NCI-H1694 (cell line): ENCODE measurements at regions not wholly inside any gene's neighbourhood (a gene's known extent, or its start where the extent isn't known, plus 50 kb on each side); places are given as distances from the start of the nearest gene placed in this dataset.

Source experiments
- DNase-seq: peaks from one replicate; lab custom pipeline; 2025; lab: John Stamatoyannopoulos, UW

DNA sequence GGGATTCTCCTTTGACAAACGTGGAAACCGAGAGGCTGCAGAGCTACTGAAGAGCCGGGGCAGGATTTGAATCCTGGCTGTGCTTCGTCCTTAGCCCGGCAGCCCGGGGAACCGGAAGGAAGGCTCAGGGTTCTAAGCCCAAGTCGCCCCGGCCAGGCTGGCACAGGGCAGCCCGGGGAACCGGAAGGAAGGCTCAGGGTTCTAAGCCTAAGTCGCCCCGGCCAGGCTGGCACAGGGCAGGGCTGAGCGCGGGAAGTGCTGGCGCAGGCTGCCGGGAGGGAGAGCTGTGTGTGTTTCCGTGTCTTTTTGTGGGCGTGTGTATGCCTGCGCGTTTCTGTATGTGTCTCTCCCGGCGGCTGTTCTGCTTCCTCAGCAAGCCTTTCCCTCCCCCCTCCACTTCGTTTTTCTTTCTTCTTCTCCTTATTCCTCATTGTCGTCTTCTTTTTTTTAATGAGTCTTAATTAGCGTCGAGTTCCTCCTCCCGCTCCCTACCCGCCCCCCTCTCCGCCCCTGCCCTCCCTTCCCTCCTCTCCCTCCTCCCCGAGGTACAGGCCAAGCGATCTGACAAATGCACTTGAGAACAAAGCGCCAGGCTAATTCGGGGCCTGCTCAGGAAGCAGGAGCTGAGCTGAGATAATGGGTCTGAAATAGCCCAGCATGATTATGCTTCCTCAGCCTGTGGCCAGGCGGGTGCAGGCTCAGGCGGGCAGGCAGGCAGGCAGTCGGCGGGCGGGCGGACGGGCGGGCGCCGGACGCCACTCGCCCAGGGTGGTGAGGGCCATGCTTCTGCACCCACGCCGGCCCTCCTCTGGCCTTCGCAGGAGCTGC is 65.9 kb downstream of the EFNB1 start:
- no peak for DNase-seq

DNA sequence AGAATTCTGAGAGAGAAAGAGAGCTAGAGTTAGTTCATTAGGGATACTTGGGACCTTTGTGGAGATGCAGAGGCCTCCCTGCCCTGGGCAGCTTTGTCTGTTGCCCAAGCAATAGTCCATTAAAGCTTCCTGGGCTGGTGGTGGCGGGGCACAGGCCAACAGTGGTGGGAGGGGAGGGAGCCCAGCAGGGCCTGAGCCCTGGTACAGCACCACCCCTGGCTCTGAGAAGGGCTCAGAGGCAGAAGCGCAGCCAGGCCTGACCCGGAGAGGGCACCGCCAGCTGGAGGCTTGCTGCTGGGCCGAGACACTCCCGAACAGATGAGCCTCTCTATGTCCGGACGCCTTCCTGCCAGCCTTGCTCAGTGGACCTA is 65.3 kb downstream of the EFNB1 start:
- DNase-seq: no peak

DNA sequence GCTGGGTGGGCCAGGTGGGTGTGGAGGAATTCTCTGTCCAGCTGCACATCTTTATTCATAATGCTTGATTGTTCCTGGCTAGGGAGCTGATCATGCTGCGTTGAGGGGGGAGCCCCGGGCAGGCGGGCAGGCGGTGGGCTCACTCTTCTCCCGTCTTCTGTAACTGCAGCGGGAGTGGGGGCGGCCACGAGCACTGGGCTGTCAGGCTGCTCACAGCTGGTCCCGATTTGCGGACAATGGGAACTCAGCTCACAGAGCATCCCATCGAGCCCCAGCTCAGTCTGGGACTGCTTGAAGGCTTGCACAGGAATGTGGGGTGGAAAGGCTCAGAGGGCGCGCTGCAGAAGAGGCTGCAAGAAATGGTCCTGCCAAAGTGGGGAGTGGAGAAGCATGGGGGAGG is 63.8 kb downstream of the EFNB1 start:
- no peak for DNase-seq

DNA sequence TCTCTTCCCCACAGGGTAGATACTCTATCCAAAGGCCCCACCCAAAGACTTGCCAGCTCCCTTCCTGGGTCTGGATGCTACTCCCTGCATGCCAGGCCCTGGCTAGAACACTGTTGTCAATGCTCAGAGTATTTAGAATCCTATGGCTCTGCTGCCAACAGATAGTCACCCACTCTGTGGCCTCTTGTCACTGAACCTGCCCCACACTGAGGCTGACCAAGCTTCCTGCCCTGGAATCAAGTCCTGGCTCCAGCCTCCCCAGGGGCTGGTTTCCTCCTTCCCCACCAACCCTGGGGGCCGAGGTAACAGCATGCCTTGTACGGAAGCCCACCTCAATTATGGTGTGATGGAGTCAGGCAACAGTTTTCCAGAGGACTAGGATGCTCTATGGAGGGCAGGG is 63.3 kb downstream of the EFNB1 start:
- DNase-seq: no peak
